Glomerular endothelial cell (primary cell): ENCODE measurements at regions not wholly inside any gene's neighbourhood (a gene's known extent, or its start where the extent isn't known, plus 50 kb on each side); places are given as distances from the start of the nearest gene placed in this dataset.

Source experiments
- DNase-seq: peaks from one replicate; pipeline ENCODE4 v3.0.0-alpha.2; 2011; ENCODE audit warnings: low read depth, low spot score; ENCODE audit errors: extremely low read depth

DNA sequence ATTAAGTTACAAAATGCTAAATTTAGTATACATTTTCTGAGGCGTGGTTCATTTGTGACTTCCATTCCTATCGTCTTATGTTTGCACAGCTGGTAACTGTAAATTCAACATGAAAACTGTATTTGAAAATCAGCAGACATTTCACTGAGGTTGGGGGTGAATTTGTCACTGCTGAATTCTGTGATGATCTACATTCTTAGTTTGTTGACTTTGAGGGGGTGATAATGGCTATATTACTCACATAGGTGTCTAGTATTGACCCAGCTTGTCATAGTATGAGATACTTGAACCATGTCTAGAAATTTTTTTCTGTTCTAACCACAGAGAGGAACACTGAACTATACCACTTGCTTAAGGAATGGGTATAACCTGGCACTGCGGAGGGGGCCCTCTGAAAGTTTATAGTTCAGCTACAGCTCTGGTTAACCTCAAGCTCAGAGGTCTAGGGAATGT is 313.3 kb downstream of the PIK3R1 start:
- DNase-seq = no peak

DNA sequence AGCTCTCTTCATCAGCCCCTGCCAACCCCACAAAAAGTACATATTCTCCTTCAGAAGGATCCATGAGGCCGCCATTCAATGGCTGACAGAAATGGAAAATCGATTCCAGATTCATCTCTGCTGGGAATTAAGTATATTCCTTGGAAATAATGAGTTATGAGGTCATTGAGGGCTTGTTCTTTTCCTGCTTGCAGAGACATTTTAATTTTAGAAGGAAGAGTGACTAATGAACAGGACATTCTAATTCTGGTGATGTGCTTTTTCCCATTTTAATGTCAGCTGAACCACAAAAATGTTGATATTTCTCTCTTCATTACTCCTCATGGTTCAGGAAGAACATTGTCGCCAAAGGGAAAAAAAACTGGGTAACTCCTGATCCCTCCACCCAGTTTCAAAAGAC is 314.0 kb downstream of the PIK3R1 start:
- no peak for DNase-seq

DNA sequence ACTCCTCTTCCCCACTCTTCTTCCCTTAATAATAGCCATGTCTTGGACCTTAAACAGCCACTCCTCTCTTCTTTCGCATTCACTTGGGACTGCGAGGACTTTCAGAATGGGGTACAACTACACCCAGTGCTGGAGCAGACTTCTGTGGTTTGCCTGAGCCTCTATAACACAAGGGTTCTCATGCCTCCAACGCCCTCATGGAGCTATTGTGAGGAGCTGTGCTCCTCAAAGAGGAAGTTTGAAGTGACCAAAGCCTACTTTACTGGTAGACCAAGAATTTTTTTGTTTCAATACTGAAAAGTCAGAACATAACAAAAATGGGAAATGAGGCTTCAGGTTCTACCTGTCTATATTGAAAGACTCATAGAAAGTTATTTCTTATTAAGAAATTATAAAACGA is 316.4 kb downstream of the PIK3R1 start:
- DNase-seq = no peak

DNA sequence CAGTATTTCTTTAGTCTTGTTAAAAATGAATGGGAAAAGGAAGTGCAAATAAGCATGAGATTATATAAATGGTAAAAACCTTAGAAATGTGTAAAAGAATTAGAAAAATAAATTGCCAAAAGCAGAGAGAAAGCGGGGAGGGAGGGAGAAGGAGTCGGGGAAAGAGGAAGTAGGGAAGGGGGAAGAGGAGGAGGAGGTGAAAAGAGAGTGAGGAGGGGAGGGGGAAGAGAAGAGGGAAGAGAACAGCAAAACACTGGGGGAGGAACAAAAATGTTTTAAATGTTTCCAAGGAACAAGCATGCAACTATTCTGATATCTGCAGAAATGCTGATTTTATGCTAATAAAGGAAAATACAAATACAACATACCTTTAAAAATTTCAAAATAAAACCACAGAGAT is 317.5 kb downstream of the PIK3R1 start:
- no peak for DNase-seq

DNA sequence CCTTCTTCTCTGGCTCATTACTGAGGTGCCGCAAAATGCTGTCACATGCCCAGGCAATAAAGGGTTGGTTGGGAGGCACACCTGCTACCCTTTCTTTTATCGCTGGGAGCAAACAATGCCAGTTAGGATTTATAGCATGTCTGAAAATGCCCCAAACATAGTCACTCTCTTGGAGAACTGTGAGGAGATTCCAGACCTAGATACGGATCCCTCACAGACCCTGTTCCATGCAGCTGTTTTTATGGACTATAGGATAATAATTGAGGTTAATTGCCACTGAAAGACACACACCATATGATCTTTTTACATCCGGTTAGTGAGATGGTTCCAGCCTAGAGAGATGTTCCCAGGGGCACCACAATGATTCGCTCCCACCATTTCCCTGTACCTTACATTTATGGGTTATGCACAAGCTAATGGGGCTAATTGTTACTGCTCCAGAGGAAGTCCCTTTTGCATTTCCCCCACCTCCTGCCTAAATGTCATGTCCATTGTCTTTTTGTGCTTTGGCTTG is 318.1 kb downstream of the PIK3R1 start:
- DNase-seq = no peak

DNA sequence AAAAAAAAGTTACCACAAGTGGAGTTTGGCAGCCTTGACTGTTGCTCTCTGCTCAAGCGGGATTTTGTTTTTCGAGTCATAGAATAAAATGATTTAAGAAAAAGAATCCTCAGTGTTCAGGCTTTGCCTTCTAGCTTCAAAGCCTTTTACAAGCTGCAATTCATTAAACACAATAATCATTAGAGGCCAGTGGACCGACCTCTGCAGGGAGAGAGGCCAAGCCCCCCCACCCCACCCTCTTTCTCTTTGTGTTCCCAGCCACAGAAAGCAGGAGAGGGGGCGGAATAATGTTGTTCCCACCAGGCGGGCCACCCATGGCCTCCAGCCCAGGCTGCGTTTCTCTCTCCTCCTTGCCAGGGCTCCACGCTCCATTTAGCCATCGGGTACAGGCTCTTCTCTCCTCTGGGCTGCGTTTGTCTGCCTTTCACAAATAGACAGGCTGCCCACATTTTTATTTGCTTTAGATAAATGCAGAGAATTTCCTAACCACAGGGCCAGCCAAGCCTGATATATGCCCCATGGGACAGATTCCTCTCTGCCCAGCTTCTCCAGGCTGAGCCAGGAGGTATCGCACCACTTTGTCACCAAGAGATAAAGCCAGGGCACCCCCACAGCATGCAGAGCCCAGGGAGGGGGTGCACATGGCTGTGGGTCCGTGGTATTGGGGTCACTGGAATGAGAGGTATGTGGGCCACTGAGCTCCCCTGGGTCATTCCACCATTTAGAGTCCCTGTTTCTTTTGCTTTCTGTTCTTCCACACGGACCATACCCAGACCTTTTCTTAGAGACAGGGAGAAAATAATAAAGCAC is 318.8 kb downstream of the PIK3R1 start:
- no peak for DNase-seq

DNA sequence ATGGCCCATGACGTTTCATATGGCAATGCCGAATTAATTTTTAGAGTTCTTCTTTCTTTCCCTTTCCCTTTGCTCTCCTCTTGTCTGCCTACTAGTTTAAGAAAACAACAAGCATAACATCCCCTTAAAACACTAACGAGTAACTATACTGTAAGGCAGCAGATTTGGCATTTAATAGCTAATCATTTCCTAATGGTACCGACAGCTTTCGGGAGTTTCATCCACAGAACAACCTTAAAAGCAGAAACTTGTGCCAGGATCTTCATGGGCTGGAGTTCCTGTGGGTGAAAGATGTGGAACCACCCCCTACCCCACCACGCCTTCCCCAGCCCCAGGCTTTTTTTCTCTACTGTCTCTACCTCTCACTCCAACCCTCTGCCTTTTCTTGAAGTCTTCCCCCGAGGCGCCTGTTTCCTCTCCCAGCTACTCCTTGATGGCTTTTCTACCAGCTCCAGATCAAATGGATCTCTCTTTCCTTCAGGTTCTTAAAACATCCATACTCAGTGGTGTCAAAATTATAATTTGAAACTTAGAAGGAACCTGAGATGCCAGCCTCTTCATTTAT is 319.5 kb downstream of the PIK3R1 start:
- no peak for DNase-seq

DNA sequence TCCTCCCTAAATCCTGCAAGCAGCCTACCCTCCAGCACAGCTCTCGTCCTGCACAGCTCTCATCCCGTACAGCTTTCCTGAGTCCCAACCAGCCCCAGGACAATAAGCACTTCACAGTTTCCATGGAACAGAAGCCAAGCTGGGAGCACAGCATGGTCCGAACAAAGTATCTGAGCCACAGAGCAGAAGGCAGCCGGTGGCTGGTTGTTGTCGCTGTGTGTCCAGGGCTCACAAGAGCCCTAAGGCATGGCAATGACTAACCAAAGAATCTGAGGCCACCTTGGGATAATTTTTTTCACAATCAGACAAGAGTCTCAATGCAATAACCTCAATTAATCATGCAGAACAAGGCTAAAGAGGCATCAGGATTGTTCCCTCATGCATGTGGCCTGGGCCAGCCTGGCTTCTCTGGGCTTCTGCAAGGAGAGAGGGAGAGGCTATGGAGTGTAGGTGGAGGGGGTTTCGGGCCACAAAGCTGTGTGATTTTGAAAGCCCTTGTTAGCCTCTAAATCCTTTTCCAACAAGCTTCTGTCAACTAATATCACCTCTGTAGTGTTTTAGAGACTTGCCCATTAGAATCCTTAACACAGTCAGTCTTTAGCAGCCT is 323.4 kb downstream of the PIK3R1 start:
- no peak for DNase-seq

DNA sequence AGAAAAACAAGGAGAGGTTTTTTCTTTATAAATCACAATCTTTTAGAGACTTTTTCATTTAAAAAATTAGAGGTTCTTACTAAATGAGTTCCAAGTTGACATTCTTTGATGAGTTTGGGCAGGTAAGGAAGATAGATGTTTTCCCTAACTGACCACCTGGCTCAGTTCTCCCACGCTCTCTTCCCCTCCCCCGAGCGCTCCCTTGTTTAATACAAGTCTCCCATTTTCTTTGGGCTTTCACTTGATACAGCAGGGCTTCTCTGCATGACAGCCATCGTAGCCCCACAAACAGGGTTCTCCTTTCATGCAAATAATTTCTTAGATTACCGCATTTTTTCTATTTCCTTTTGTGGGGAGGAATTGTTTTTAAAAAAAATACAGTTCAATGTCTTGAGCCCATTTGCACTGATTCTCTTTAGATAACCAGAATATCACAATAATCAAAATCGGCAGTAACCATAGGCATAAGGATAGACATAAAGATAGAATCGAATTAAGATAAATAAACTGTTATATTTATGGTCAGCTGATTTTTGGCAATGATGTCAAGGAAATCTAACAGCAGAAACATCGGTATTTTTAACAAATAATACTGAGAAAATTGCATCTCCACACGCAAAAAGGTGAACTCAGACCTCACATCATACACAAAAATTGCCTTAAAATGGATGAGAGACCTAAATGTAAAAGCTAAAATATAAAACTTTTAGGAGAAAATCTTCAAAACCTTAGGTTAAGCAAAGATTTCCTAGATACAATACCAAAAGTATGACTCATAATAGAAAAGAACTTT is 325.4 kb downstream of the PIK3R1 start:
- no peak for DNase-seq

DNA sequence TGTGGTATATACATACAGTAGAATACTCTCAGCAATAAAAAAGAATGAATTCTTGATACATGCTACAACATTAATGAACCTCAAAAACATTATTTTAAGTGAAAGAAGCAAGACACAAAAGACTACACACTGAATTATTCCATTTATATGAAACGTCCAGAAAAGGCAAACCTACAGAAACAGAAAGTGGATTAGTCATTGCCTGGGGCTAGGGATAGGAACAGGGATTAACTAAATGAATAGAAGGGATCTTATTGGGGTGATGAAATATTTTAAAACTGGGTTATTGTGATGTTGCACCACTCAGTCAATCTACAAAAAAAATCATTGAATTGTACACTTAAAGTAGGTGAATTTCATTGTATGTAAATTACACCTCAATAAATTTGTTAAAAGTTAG is 326.7 kb downstream of the PIK3R1 start:
- no peak for DNase-seq

DNA sequence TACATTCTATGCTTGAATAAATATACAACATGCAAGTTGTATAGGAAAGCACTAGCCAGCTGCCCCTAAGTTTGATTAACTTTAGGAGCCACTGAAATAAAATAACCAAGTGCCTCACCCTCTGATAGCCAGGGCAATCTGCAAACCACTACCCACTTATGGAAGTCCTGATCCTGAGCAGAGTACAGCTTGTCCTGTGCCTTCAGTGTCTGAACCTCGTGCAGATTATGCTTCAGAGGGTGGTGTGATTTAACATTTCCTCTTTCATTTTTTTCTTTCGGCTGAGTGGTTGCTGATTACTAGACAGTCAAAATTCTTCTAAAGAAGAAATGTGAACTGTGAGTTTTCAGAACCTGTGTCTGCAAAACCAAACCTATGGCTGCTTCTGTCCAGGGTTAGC is 327.7 kb downstream of the PIK3R1 start:
- DNase-seq = no peak

DNA sequence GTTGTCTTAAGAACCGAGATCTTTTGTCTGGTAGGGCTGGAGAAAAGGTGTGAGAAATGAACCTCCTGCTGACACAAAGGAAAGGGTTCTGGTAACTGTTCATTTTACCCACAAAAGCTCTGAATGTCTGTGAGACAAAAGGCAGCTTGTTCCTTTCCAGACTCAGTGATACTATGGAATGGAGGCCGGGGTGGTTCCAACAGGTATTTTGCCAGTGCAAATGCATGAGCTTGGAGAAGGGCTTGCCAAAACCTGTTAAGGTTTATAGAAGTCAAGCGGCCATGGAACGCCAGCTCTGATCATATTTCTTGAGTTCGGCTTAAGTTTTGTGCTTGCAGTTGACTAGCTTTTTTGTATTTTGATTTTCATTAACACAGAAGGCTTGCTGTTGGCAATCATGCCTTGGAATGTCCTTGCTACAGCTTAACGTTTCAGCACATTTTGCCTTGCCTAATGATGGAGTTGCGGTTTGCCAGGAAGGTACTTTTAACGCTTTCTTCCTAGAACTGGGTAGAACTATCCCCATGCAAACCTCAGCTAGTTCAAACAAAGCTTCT is 328.6 kb downstream of the PIK3R1 start:
- no peak for DNase-seq

DNA sequence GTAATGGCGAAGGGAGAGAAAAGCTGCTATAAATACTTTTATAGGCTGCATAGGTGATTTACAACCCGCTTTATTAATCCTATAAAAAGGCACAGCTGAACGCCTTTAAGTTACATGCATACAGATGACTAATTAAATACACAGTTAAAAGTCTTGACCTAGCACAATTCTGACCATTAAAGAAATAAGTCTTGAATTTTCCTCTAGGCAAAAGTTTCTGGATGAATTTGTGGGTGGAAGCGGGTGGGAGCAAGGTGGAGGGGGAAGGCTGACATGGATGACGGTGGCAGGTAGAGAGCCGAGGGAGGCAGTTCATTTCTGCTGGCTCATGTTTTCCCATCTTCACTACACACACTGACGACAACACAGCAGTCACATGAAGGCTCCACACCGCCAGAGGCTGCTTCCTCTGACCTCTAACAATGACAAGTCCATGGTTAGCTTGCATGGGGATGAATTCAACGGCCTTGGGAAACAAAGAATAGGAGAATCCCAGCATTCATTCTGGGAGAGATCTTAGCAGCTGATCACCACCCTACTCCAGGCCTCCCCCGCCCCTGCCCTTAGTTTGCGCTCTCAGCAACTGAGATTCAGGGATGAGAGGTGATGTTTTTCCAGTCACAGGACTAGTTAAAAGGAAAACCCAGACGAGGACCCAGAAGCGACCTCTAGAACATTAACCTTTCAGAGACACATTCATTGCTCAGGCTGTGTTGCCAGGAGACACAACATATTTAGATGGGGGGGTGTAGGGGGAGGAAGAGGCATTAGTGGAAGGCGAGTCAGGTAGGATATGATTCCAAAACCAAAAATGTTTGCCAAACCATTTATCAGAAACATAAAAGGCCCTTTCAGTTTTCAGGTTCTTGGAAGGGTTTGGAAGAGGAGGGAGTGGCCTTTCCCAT is 329.3 kb downstream of the PIK3R1 start:
- no peak for DNase-seq

DNA sequence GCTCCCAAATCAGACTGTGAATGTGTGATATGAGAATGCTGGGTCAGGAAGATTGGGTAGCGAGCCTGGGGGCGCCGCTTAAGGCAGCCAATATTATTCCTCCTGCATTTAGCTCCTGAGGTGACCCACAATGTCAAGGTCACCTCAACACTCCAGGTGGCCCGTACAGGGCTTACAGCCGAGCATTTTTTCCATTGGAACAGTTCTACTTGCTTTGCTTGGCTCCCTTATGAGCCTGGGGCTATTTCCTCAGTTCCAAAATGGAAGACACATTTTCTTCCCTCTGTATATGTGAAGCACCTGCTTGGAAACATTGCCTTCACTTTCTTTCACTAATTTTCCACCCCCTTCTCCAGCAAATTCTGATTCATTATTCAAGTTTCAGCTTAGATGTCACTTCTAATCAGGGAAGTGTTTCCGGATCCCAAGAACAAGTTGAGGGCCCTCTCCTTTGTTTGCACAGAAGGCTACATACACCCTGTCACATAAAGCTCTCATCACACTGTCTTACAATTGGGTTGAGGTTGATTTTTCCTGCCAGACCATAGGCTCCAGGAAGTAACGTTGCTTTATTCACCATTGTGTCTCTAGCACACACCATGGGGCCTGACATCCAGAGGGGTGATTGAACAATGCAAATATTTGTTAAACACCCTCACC is 330.2 kb downstream of the PIK3R1 start:
- no peak for DNase-seq

DNA sequence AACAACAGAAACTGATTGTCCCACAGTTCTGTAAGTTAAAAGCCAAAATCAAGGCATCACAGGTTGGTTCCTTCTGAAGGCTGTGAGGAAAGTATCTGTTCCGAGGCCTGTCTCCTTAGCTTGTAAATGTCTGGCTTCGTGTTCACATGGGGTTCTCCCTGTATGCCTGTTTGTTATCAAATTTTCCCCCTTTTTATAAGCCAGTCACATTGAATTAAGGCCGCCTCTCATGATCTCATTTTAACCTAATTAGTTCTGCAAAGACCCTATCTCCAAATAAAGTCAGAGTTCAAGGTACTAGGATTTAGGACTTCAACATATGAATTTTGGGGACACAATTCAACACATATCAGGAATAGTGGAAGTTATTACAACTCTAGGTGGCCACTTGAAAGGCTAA is 331.5 kb downstream of the PIK3R1 start:
- no peak for DNase-seq

DNA sequence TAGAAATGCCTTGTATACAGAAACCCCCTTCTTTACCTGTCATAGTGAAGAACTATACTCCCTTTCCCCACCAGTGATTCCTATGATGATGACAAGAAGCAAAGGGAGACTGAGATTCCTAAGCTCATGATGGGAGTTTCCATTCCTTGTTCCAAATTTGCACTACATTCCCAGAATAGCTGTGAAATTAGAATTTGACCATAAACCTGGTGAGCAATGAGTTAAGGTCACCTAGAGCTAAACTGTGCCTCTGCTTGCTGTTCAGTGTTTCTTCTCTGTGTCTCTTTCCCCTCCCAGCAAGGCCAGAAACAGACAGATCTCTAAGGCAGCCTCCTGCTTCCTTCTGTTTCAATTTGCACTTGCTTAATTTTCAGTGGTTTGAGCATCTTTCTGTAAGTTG is 332.1 kb downstream of the PIK3R1 start:
- no peak for DNase-seq

DNA sequence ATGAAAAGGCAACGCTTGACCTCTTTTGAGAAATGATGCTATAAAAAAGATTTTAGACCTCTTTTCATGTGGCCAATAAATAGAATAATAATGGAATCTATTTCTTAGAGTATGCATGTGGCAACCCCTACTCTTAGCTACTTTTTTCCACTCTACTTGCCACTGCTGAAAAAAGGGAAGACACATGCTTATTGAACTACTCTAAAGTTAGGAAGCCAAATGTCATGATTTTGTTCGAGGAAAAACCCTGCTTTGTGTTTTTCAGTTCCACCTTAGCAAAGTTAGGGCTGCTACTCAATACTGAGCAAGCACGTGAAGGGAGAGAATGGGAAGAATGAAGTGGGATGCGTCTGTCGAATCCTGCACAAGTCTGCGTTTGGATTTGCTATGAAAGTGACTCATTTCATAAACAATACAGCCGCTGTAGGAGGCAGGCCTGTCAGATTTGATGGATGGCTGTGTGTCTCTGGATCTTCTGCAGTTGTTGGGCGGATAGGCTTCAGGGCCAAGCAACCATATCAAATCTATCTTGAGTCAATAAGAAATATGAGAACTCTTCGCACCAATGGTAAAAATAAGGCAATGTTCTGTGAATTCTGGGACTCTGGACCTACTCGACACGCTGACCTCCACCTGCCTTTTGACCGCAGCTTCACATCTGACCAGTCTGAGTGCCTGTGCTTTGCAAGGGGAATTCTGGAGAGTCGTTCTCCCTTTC is 333.6 kb downstream of the PIK3R1 start:
- DNase-seq = no peak

DNA sequence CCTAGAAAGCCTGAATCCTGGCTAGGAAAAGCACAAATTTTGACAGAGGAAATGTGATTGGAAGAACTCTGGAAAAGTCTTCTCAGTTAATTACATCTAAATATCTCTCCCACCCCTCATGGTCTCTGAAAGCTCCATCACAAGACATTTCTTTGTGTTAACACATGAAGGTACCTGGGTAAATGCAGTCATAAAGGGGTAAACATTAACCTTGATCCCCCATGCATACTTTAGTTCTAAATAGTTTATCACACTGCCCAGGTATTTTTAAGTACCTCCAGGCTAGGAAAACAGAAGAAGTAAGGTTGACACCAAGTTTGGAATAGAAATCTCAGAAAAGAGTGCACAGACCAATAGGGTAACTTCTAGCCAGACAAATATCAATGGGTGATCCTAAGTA is 334.5 kb downstream of the PIK3R1 start:
- no peak for DNase-seq

DNA sequence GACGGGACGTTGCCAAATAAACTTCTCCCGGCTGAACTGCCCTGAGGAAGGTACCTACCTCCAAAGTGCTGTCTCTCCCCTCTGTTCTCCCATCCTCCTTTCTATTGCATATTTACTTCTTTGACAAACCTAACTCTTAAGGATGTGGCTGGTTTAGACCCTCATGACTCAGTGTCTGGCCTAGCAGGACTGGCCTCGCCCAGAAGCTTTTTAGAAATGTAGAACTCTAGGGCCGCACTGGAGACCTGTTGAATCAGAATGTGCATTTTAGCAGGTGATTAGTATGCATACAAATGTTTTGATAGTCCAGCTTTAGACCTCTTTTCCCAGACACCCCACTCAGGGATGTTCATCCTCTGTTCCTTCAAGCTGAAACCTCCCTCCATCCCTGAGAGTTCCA is 335.9 kb downstream of the PIK3R1 start:
- DNase-seq = no peak
